HG02763 (cell line): ENCODE measurements at regions not wholly inside any gene's neighbourhood (a gene's known extent, or its start where the extent isn't known, plus 50 kb on each side); places are given as distances from the start of the nearest gene placed in this dataset.

Experiments
- ATAC-seq: cut with Tn5 transposase; IDR thresholded peaks from one replicate; pipeline ENCODE4 v1.9.1; 2021; ENCODE audit warnings: mild to moderate bottlenecking, moderate library complexity; ENCODE audit not compliant: unreplicated experiment

- ATAC-seq: no peak
These were observed 410.2 kb upstream of the CHST9 start for GRCh38 chr18:27595113-27595838.

GRCh38 chr18:27585602-27586173, 400.6 kb upstream of the CHST9 start:
- ATAC-seq: no peak

GRCh38 chr18:27583466-27583865, 398.4 kb upstream of the CHST9 start:
- no peak for ATAC-seq

- ATAC-seq: no peak
These were observed 397.8 kb upstream of the CHST9 start for GRCh38 chr18:27582760-27583412.

- ATAC-seq: no peak
These were observed 396.3 kb upstream of the CHST9 start for GRCh38 chr18:27581296-27581904.

GRCh38 chr18:27579364-27579763, 394.3 kb upstream of the CHST9 start:
- no peak for ATAC-seq

- no peak for ATAC-seq
These were observed 392.6 kb upstream of the CHST9 start for GRCh38 chr18:27577752-27578151.

- no peak for ATAC-seq
These were observed 392.2 kb upstream of the CHST9 start for GRCh38 chr18:27577265-27577664.

- no peak for ATAC-seq
These were observed 382.3 kb upstream of the CHST9 start for GRCh38 chr18:27567434-27567833.

GRCh38 chr18:27564066-27564465, 379.0 kb upstream of the CHST9 start:
- no peak for ATAC-seq

- no peak for ATAC-seq
These were observed 373.5 kb upstream of the CHST9 start for GRCh38 chr18:27558388-27559155.

GRCh38 chr18:27556741-27557140, 371.6 kb upstream of the CHST9 start:
- ATAC-seq: no peak

- no peak for ATAC-seq
These were observed 364.4 kb upstream of the CHST9 start for GRCh38 chr18:27549335-27550039.

- no peak for ATAC-seq
These were observed 361.9 kb upstream of the CHST9 start for GRCh38 chr18:27546991-27547390.

GRCh38 chr18:27544206-27544605, 359.1 kb upstream of the CHST9 start:
- ATAC-seq: no peak

GRCh38 chr18:27541293-27541692, 356.2 kb upstream of the CHST9 start:
- ATAC-seq: no peak

GRCh38 chr18:27540111-27540510, 355.0 kb upstream of the CHST9 start:
- no peak for ATAC-seq

- no peak for ATAC-seq
These were observed 343.9 kb upstream of the CHST9 start for GRCh38 chr18:27528925-27529521.

- ATAC-seq: no peak
These were observed 342.7 kb upstream of the CHST9 start for GRCh38 chr18:27527856-27528255.

GRCh38 chr18:27520401-27520800, 335.3 kb upstream of the CHST9 start:
- no peak for ATAC-seq
